ENCODE measurements at regions not wholly inside any gene's neighbourhood (a gene's known extent, or its start where the extent isn't known, plus 50 kb on each side); places are given as distances from the start of the nearest gene placed in this dataset.

DNA sequence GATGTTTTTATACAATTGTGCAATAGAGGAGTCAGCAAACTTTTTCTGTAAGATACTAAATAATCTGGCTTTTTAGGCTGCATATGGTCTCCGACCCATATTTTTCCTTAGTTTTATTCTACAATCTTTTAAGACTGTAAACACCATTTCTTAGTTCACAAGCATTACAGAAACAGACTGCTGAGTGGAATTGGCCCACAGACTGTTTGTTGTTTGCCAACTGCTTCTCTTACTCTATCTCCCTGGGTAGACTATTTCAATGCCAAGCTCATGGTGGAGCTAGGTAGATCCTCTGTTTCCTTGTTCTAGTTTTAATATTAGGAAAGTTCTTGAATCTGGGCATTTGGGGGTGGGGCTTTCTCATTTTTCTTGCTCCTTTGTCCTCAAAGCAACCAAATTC is 857.6 kb downstream of the TLE1 start:
- DNase-seq (ENCODE audit: low spot score) (no peak), ATAC-seq (ENCODE audit: low FRiP score) (no peak)
- no peak for TF ChIP-seq CTCF (IDR thresholded peaks at IDR 0.05)

DNA sequence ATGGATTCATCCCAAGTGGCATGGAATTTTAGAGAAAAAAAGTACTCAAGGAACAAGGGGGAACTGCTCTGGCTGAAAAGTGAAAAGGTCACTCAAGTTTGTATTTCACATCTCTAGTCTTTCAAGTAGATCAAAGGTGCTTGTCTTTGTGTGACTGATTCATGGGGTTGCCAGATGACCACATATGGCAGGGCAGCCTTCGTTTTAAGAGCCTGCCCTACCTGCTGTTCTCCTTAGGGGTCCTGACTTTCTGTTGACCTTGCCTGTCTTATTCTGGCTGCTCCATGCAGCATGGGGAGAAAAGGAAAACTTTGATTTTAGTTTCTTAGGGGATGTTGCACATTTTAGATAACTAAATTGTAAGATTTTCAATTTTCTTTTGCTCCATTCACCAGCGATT is 877.7 kb downstream of the TLE1 start:
- TF ChIP-seq CTCF (IDR thresholded peaks at IDR 0.05) = no peak
- DNase-seq (ENCODE audit: low spot score) (no peak), ATAC-seq (ENCODE audit: low FRiP score) (no peak)

DNA sequence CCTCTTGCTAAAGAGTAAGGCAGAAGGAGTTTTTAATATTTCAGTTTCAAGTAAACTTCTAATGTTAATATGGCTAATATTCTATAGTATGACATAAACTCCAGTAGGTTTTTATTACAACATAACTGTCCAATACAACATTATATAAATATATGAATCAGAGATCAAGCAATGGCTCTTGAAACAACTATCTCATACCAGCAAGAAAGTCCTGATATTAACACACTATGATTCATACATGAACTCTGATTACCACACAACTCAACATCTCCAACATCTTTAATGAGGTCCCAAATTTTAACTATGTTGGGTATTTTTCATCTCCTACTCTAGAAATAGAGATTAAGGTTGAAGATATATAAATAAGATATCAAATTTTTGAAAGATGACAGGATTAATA is 878.3 kb downstream of the TLE1 start:
- no peak for ATAC-seq (ENCODE audit: low FRiP score)
- no peak for TF ChIP-seq CTCF (IDR thresholded peaks at IDR 0.05)
- DNase-seq (ENCODE audit: low spot score) = no peak

- ATAC-seq (ENCODE audit: low FRiP score) (no peak), DNase-seq (ENCODE audit: low spot score) (no peak)
- no peak for TF ChIP-seq CTCF (IDR thresholded peaks at IDR 0.05)
These were observed 882.7 kb downstream of the TLE1 start for GRCh38 chr9:80806671-80807070.

GRCh38 chr9:80804873-80805272 is 884.5 kb downstream of the TLE1 start:
- no peak for TF ChIP-seq CTCF (IDR thresholded peaks at IDR 0.05)
- ATAC-seq (ENCODE audit: low FRiP score) = no peak
- no peak for DNase-seq (ENCODE audit: low spot score)

- no peak for TF ChIP-seq CTCF (IDR thresholded peaks at IDR 0.05)
- DNase-seq (ENCODE audit: low spot score) (no peak), ATAC-seq (ENCODE audit: low FRiP score) (peak; percentile 82)
These were observed 891.3 kb downstream of the TLE1 start for GRCh38 chr9:80797831-80798688.
